Myocyte (in vitro differentiated cells): ENCODE measurements at regions not wholly inside any gene's neighbourhood (a gene's known extent, or its start where the extent isn't known, plus 50 kb on each side); places are given as distances from the start of the nearest gene placed in this dataset.
"Not testable (repeated sequence)": the region's sequence is repeated elsewhere in the genome, so short reads cannot be mapped to it uniquely, and the experiment has no call there.

Source experiments
- DNase-seq: peaks from one replicate; pipeline ENCODE4 v3.0.0-alpha.2; 2012; ENCODE audit warnings: low read depth

GRCh38 chr6:26720663-26721218 lies 61.2 kb upstream of the ZNF322 start:
- not testable (repeated sequence) for DNase-seq

DNA sequence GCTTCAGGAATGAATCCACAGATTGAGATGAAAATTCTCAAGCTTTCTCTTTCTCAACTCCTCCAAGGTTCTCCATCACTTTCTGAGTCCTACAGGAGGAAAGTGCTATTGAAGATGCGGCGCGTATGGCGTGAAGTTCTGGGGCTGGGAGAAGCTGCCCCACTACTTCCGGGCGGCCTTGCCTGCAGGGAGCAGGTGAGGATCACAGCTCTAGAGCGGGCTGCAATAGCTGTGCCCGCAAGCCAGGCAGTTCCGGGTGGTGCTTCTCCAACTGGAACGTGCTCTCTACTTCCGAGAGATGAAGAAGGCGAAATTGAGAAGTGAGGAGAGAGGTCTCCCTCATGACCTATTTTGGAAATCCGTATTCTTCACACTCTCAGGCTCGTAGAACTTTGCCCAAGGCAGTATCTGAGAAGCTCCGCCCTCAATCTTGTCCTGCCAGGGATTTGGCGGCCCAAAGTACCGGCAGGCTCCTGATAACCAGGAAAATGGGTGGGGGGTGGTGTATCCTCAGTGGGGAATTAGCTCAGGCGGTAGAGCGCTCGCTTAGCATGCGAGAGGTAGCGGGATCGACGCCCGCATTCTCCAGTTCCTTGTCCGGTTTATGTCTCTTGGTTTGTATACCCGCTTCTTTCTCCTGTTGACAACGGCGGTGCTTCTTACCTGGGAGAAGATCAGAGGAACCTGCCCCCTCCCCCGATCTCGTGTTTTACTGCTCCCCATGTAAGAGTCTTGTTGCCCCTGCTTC lies 70.6 kb upstream of the ZNF322 start:
- not testable (repeated sequence) for DNase-seq

GRCh38 chr6:26734776-26735472 lies 75.4 kb upstream of the ZNF322 start:
- DNase-seq: not testable (repeated sequence)

GRCh38 chr6:26739811-26740210 lies 80.3 kb upstream of the ZNF322 start:
- no peak for DNase-seq

GRCh38 chr6:26743157-26743821 lies 83.7 kb upstream of the ZNF322 start:
- DNase-seq: no peak

- DNase-seq: peak; percentile 3
Measured at GRCh38 chr6:26743941-26744699, 84.6 kb upstream of the ZNF322 start.

DNA sequence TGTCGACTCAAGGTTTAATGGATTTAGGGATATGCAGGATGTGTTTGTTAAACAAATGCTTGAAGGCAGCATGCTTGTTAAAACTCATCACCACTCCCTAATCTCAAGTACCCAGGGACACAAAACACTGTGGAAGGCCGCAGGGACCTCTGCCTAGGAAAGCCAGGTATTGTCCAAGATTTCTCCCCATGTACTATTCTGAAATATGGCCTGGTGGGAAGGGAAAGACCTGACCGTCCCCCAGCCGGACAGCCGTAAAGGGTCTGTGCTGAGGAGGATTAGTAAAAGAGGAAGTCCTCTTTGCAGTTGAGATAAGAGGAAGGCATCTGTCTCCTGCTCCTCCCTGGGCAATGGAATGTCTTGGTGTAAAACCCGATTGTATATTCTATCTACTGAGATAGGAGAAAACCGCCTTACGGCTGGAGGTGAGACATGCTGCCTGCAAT lies 85.3 kb upstream of the ZNF322 start:
- DNase-seq: not testable (repeated sequence)

- not testable (repeated sequence) for DNase-seq
Measured at GRCh38 chr6:26745964-26746363, 86.4 kb upstream of the ZNF322 start.

DNA sequence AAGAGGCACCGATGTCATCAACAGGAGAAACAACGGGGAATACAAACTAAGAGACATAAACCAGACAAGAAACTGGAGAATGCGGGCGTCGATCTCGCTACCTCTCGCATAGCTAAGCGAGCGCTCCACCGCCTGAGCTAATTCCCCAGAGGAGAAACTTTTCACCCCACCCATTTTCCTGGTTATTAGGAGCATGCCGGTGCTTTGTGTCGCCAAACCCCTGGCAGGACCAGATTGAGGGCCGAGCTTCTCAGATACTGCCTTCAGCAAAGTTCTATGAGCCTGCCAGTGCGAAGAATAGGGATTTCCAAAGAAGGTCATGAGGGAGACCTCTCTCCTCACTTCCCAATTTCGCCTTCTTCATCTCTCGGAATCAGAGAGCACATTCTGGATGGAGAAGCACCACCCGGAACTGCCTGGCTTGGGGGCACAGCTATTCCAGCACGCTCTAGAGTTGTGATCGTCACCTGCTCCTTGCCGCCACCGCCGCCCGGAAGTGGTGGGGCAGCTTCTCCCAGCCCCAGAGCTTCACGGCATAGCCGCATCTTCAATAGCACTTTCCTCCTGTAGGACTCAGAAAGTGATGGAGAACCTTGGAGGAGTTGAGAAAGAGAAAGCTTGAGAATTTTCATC lies 89.7 kb upstream of the ZNF322 start:
- not testable (repeated sequence) for DNase-seq

DNA sequence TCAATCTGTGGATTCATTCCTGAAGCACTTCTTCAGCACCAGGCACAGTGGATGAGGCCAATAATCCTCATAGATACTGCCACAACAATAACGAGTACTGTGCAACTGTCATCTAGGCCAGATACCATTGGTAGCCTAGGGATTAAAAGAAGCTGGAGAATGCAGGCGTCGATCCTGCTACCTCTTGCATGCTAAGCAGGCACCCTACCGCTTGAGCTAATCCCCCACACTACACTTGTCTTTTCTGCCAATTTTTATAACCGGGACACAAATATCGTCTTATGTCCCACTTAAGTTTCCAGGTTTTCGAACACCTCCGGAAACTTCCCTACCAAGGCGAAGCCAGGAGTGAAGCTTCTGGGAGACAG lies 90.2 kb upstream of the ZNF322 start:
- not testable (repeated sequence) for DNase-seq

- no peak for DNase-seq
Measured at GRCh38 chr6:26754212-26754611, 94.7 kb upstream of the ZNF322 start.

- not testable (repeated sequence) for DNase-seq
Measured at GRCh38 chr6:26754801-26755200, 95.3 kb upstream of the ZNF322 start.

DNA sequence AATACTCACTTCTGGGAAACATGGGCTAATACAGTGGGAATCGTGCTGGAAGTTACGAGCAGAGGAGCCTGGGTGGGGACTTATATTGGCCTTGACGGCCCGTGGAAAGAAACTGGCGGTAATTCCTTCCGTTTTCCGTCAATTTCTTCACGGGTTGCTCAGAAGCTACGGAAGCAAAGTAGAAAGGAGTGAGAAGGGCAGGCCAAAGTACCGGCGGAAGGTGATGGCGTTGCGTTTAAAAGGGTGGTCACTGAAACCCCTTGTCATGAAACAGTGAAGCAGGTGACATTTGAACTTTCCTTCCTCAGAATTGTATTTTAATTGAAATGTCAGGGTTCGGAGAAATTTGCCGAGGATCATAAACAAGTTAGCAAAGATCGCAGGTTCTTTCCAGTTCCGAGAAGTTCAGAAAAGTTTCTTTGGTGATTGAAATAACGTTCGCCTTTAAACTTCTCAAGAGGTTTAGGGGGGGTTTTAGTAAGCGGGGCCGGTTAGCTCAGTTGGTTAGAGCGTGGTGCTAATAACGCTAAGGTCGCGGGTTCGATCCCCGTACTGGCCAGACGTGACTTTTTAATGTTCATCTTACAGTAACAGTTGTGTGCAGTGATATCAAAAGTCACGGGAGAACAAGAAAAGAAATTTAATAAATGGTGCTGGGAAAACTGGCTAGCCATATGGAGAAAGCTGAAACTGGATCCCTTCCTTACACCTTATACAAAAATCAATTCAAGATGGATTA lies 96.7 kb upstream of the ZNF322 start:
- not testable (repeated sequence) for DNase-seq

GRCh38 chr6:26766203-26766902 lies 106.8 kb upstream of the ZNF322 start:
- not testable (repeated sequence) for DNase-seq

DNA sequence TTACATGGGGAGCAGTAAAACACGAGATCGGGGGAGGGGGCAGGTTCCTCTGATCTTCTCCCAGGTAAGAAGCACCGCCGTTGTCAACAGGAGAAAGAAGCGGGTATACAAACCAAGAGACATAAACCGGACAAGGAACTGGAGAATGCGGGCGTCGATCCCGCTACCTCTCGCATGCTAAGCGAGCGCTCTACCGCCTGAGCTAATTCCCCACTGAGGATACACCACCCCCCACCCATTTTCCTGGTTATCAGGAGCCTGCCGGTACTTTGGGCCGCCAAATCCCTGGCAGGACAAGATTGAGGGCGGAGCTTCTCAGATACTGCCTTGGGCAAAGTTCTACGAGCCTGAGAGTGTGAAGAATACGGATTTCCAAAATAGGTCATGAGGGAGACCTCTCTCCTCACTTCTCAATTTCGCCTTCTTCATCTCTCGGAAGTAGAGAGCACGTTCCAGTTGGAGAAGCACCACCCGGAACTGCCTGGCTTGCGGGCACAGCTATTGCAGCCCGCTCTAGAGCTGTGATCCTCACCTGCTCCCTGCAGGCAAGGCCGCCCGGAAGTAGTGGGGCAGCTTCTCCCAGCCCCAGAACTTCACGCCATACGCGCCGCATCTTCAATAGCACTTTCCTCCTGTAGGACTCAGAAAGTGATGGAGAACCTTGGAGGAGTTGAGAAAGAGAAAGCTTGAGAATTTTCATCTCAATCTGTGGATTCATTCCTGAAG lies 111.6 kb upstream of the ZNF322 start:
- not testable (repeated sequence) for DNase-seq

DNA sequence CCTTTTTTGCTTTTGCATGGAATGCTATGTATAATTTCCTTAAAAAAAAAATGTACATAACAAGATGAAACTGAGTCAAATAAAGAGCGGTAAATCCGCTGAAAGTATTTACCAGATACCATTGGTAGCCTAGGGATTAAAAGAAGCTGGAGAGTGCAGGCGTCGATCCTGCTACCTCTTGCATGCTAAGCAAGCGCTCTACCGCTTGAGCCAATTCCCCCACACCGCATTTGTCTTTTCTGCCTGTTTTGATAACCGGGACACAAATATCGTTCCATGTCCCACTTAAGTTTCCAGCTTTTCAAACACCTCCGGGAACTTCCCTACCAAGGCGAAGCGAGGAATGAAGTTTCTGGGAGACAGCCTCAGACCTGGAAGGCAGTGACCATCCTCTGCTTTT lies 113.9 kb upstream of the ZNF322 start:
- DNase-seq: not testable (repeated sequence)

DNA sequence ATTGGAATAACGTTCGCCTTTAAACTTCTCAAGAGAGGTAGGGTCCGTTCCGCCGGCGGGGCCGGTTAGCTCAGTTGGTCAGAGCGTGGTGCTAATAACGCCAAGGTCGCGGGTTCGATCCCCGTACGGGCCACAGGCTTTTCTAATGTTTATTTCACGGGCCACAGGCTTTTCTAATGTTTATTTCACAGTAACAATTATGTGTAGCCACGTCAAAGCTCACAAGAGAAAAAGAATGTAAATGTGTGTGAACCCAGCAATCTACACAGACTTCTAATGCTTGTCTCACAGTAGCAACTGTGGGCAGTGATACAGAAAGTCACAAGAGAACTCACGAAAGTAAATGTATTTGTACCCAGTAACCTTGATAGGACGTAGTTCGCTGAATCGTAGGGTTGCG lies 121.0 kb upstream of the ZNF322 start:
- DNase-seq: not testable (repeated sequence)
